Body of pancreas (tissue), 4 donors: ENCODE measurements at regions not wholly inside any gene's neighbourhood (a gene's known extent, or its start where the extent isn't known, plus 50 kb on each side); places are given as distances from the start of the nearest gene placed in this dataset.

ENCODE experiments used
- ATAC-seq: fragments of 150-250 bp; one replicate; pipeline ENCODE4 v1.9.1; 2016
- DNase-seq, 4 donors: peaks; one replicate each; pipeline ENCODE4 v3.0.0-alpha.2; 2019
- H3K27ac ChIP-seq, 4 donors: fragments of 200-600 bp; sonication (generic); 1 replicate in 3 of 4; 2 replicates in 1 of 4; pipeline versions ENCODE4 v1.5.1 to v1.6.1; 2016 to 2019; ENCODE audit warnings: mild to moderate bottlenecking in 1 of 4, mixed read lengths in 1 of 4, moderate library complexity in 1 of 4
- H3K27me3 ChIP-seq, 2 donors: fragments of 200-600 bp; sonication (generic); one replicate each; pipeline ENCODE4 v1.6.0; 2016; ENCODE audit warnings: mild to moderate bottlenecking in 1 of 2
- H3K36me3 ChIP-seq, 2 donors: fragments of 200-600 bp; sonication (generic); replicated peaks in 1 of 2; 2 replicates each; pipeline ENCODE4 v1.5.1; 2016; ENCODE audit warnings: low read depth in 2 of 2; ENCODE audit not compliant: insufficient read depth in 1 of 2
- H3K4me1 ChIP-seq: fragments of 200-600 bp; sonication (generic); one replicate; pipeline ENCODE4 v1.6.0; 2016
- H3K4me3 ChIP-seq, 2 donors: fragments of 200-600 bp; sonication (generic); 1 replicate in 1 of 2; 2 replicates in 1 of 2; pipeline ENCODE4 v1.5.1; 2016 to 2019
- H3K9me3 ChIP-seq, 3 donors: fragments of 200-600 bp; sonication (generic); 1 replicate in 2 of 3; 2 replicates in 1 of 3; pipeline ENCODE4 v1.5.1; 2016
- CTCF ChIP-seq, 7 experiments: fragments of 450-650 bp in 4 of 7; fragments of 200-600 bp in 3 of 7; sonication (generic) in 3 of 7; IDR thresholded peaks; one replicate each; pipeline ENCODE4 v1.5.1; 2016 to 2019; ENCODE audit warnings: antibody characterized with exemption in 7 of 7
- POLR2A ChIP-seq, 3 donors: fragments of 450-650 bp; IDR thresholded peaks; one replicate each; pipeline ENCODE4 v1.6.1; 2016; ENCODE audit warnings: antibody characterized with exemption in 3 of 3, mild to moderate bottlenecking in 2 of 3
- WGBS, 2 donors: methylation state at CpG; one replicate each; pipeline ENCODE4 v1.1.5; 2017; 5-methylcytosine and 5-hydroxymethylcytosine counted together
- intact Hi-C: fragments of 100-400 bp; cut with DNase I; formaldehyde crosslinking; loops from one replicate; pipeline ENCODE4 v1.15.1; 2023

- no peaks in the 10 kb centered on the region for H3K36me3 ChIP-seq
- WGBS, 2 donors: 76 to 86% methylated on average over 5 of the region's 5 CpGs
- no peak overlapping the region for H3K27ac ChIP-seq
- H3K9me3 ChIP-seq: no peaks in the 10 kb centered on the region
- no peaks in the 10 kb centered on the region for H3K27me3 ChIP-seq
- TF ChIP-seq CTCF (IDR thresholded peaks at IDR 0.05): no peak
- no peaks in the 10 kb centered on the region for H3K4me1 ChIP-seq
- ATAC-seq (no peak), DNase-seq (peak in 1 of 4 donors; percentile 15)
- H3K4me3 ChIP-seq: no peak overlapping the region
- intact Hi-C loops: no loop called here
Measured at GRCh38 chr2:145258903-145259579, 739.1 kb upstream of the ZEB2 start.

- Histone ChIP-seq H3K4me3 (no peak overlapping the region), H3K9me3 (no peaks in the 10 kb centered on the region), H3K4me1 (no peaks in the 10 kb centered on the region), H3K27ac (no peak overlapping the region), H3K36me3 (no peaks in the 10 kb centered on the region), H3K27me3 (no peaks in the 10 kb centered on the region)
- ATAC-seq (no peak), DNase-seq (no peak)
- TF ChIP-seq CTCF (IDR thresholded peaks at IDR 0.05): no peak
- no peak for TF ChIP-seq POLR2A (IDR thresholded peaks at IDR 0.05)
- intact Hi-C loops: no loop called here
Measured at GRCh38 chr2:145257931-145258330, 738.0 kb upstream of the ZEB2 start.

GRCh38 chr2:145256551-145256950 is 736.6 kb upstream of the ZEB2 start:
- Histone ChIP-seq H3K4me3 (no peak overlapping the region), H3K27me3 (no peaks in the 10 kb centered on the region), H3K4me1 (no peaks in the 10 kb centered on the region), H3K9me3 (no peaks in the 10 kb centered on the region), H3K36me3 (no peaks in the 10 kb centered on the region), H3K27ac (no peak overlapping the region)
- DNase-seq (no peak), ATAC-seq (no peak)
- no peak for TF ChIP-seq POLR2A (IDR thresholded peaks at IDR 0.05)
- no peak for TF ChIP-seq CTCF (IDR thresholded peaks at IDR 0.05)
- 43 to 77% methylated on average over 1 of the region's 1 CpG for WGBS, 2 donors
- intact Hi-C loops: no loop called here

- DNase-seq (no peak), ATAC-seq (no peak)
- no peak overlapping the region for H3K4me3 ChIP-seq
- TF ChIP-seq CTCF (IDR thresholded peaks at IDR 0.05) (no peak), POLR2A (IDR thresholded peaks at IDR 0.05) (no peak)
- H3K36me3 ChIP-seq: no peaks in the 10 kb centered on the region
- H3K27me3 ChIP-seq: no peaks in the 10 kb centered on the region
- H3K27ac ChIP-seq: no peak overlapping the region
- intact Hi-C loops: no loop called here
- 86% methylated on average over 2 of the region's 2 CpGs for WGBS, 2 donors
- H3K4me1 ChIP-seq: no peaks in the 10 kb centered on the region
- H3K9me3 ChIP-seq: no peaks in the 10 kb centered on the region
Measured at GRCh38 chr2:145254291-145254690, 734.4 kb upstream of the ZEB2 start.

GRCh38 chr2:145253492-145253891 is 733.6 kb upstream of the ZEB2 start:
- H3K36me3 ChIP-seq: no peaks in the 10 kb centered on the region
- no peak overlapping the region for H3K4me3 ChIP-seq
- WGBS, 2 donors: 15 to 18% methylated on average over 1 of the region's 1 CpG
- TF ChIP-seq CTCF (IDR thresholded peaks at IDR 0.05): no peak
- ATAC-seq: peak; percentile 77
- H3K4me1 ChIP-seq: no peaks in the 10 kb centered on the region
- intact Hi-C loops: no loop called here
- no peaks in the 10 kb centered on the region for H3K27me3 ChIP-seq
- peak overlapping the region in 1 of 4 donors; percentile 19 for H3K27ac ChIP-seq
- H3K9me3 ChIP-seq: no peaks in the 10 kb centered on the region
- no peak for DNase-seq
